DND-41 (cell line): ENCODE measurements at regions not wholly inside any gene's neighbourhood (a gene's known extent, or its start where the extent isn't known, plus 50 kb on each side); places are given as distances from the start of the nearest gene placed in this dataset.

Source experiments
- ATAC-seq: fragments of 200-7000 bp; cut with Tn5 transposase; 3 replicates; pipeline ENCODE4 v1.9.1; 2021; ENCODE audit warnings: low read depth; ENCODE audit not compliant: insufficient read depth
- DNase-seq: peaks from one replicate; pipeline ENCODE4 v3.0.0-alpha.2; 2020
- H2AFZ ChIP-seq: 2 replicates; pipeline ENCODE4 v1.6.0; 2012; ENCODE audit warnings: low read depth, low read length
- H3K27ac ChIP-seq: 2 replicates; pipeline ENCODE4 v1.5.1; 2012; ENCODE audit warnings: low read length, inconsistent platforms
- H3K27me3 ChIP-seq: fragments of 200-600 bp; sonication (generic); 2 replicates; pipeline ENCODE4 v1.6.0; 2012; ENCODE audit warnings: low read length, mild to moderate bottlenecking, inconsistent platforms; ENCODE audit not compliant: insufficient read depth, poor library complexity
- H3K36me3 ChIP-seq: 2 replicates; pipeline ENCODE4 v1.5.1; 2012; ENCODE audit warnings: low read length, inconsistent platforms; ENCODE audit not compliant: insufficient read depth
- H3K4me1 ChIP-seq: 2 replicates; pipeline ENCODE4 v1.5.1; 2012; ENCODE audit warnings: mild to moderate bottlenecking, low read length; ENCODE audit not compliant: insufficient read depth
- H3K4me2 ChIP-seq: 2 replicates; pipeline ENCODE4 v1.6.0; 2012; ENCODE audit warnings: mild to moderate bottlenecking, moderate library complexity, low read length, inconsistent platforms; ENCODE audit not compliant: insufficient read depth
- H3K4me3 ChIP-seq, 2 experiments: fragments of 200-600 bp in 1 of 2; shearing (Covaris generic) in 1 of 2; 2 replicates each; pipeline ENCODE4 v1.5.1; 2012 to 2016; ENCODE audit warnings: inconsistent platforms in 2 of 2, low read length in 2 of 2, mild to moderate bottlenecking in 2 of 2, low read depth in 1 of 2, moderate library complexity in 1 of 2
- H3K79me2 ChIP-seq: 2 replicates; pipeline ENCODE4 v1.6.0; 2012; ENCODE audit warnings: low read length, inconsistent platforms; ENCODE audit not compliant: insufficient read depth
- H3K9ac ChIP-seq: 2 replicates; pipeline ENCODE4 v1.6.0; 2012; ENCODE audit warnings: low read depth, mild to moderate bottlenecking, inconsistent platforms, low read length, moderate library complexity
- H3K9me3 ChIP-seq: 2 replicates; pipeline ENCODE4 v1.5.1; 2012; ENCODE audit warnings: low read length, moderate library complexity, mild to moderate bottlenecking, inconsistent platforms; ENCODE audit not compliant: insufficient read depth, severe bottlenecking
- H4K20me1 ChIP-seq: 2 replicates; pipeline ENCODE4 v1.6.0; 2012; ENCODE audit warnings: low read length; ENCODE audit not compliant: insufficient read depth
- EZH2 ChIP-seq: IDR thresholded peaks from 3 replicates; pipeline ENCODE4 v1.6.1; 2012; ENCODE audit warnings: borderline replicate concordance, low read depth, mild to moderate bottlenecking, moderate library complexity, low read length, inconsistent platforms; ENCODE audit not compliant: severe bottlenecking
- TF ChIP-seq, protein P1 (sequence below): IDR thresholded peaks from 2 replicates; pipeline ENCODE4 v1.5.1; 2012; ENCODE audit warnings: borderline replicate concordance, low read length, moderate library complexity, mild to moderate bottlenecking; ENCODE audit not compliant: poor library complexity, severe bottlenecking; ENCODE audit errors: extremely low read depth

GRCh38 chr13:46961719-46962118, 64.9 kb upstream of the HTR2A start:
- Histone ChIP-seq H3K4me2 (no peak overlapping the region), H3K4me1 (no peaks in the 10 kb centered on the region), H4K20me1 (no peaks in the 10 kb centered on the region), H3K79me2 (no peaks in the 10 kb centered on the region), H3K27me3 (peaks cover 5% of the 10 kb centered on the region), H2AFZ (no peak overlapping the region), H3K9me3 (no peaks in the 10 kb centered on the region), H3K4me3 (no peak overlapping the region), H3K9ac (no peak overlapping the region), H3K36me3 (no peaks in the 10 kb centered on the region), H3K27ac (no peak overlapping the region)
- ATAC-seq (no peak; the same call in 2 of the 3 replicates), DNase-seq (no peak)
- TF ChIP-seq, protein P1, sequence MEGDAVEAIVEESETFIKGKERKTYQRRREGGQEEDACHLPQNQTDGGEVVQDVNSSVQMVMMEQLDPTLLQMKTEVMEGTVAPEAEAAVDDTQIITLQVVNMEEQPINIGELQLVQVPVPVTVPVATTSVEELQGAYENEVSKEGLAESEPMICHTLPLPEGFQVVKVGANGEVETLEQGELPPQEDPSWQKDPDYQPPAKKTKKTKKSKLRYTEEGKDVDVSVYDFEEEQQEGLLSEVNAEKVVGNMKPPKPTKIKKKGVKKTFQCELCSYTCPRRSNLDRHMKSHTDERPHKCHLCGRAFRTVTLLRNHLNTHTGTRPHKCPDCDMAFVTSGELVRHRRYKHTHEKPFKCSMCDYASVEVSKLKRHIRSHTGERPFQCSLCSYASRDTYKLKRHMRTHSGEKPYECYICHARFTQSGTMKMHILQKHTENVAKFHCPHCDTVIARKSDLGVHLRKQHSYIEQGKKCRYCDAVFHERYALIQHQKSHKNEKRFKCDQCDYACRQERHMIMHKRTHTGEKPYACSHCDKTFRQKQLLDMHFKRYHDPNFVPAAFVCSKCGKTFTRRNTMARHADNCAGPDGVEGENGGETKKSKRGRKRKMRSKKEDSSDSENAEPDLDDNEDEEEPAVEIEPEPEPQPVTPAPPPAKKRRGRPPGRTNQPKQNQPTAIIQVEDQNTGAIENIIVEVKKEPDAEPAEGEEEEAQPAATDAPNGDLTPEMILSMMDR: no peak
- no peak for TF ChIP-seq EZH2

- no peak for ATAC-seq
These were observed 57.1 kb upstream of the HTR2A start for GRCh38 chr13:46953941-46954340.

DNA sequence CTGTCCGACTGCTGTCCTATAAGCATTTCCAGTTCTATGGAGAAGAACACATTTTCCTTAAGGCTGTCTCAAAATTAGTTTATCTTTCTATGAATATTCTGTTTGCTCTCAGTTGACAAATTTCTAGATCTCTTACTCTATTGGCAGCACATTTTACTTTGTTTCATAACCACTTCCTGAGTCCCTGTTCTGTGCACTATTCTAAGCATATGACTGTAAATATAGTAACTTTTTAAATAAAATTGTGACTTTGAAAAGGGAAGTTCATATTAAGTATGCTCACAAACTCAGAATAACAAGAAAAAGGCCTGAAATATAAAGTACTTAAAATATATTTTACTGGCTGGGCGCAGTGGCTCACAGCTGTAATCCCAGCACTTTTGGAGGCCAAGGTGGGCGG, 56.5 kb upstream of the HTR2A start:
- no peaks in the 10 kb centered on the region for H3K9me3 ChIP-seq
- H4K20me1 ChIP-seq: no peaks in the 10 kb centered on the region
- no peak overlapping the region for H3K27ac ChIP-seq
- no peaks in the 10 kb centered on the region for H3K36me3 ChIP-seq
- H3K4me2 ChIP-seq: no peak overlapping the region
- H3K79me2 ChIP-seq: no peaks in the 10 kb centered on the region
- DNase-seq: no peak
- H3K4me3 ChIP-seq: no peak overlapping the region
- no peaks in the 10 kb centered on the region for H3K4me1 ChIP-seq
- no peak for ATAC-seq
- TF ChIP-seq, protein P1: no peak
- no peak for TF ChIP-seq EZH2
- H3K9ac ChIP-seq: no peak overlapping the region
- H2AFZ ChIP-seq: no peak overlapping the region
- peaks cover 4% of the 10 kb centered on the region for H3K27me3 ChIP-seq

More at GRCh38 chr13:46953941-46954340, 57.1 kb upstream of the HTR2A start:
- Histone ChIP-seq H3K9me3 (no peaks in the 10 kb centered on the region), H3K79me2 (no peaks in the 10 kb centered on the region), H3K4me3 (no peak overlapping the region), H4K20me1 (no peaks in the 10 kb centered on the region), H2AFZ (no peak overlapping the region), H3K4me1 (no peaks in the 10 kb centered on the region), H3K4me2 (no peak overlapping the region), H3K9ac (no peak overlapping the region), H3K36me3 (no peaks in the 10 kb centered on the region), H3K27ac (no peak overlapping the region), H3K27me3 (peaks cover 4% of the 10 kb centered on the region)
- DNase-seq: no peak
- TF ChIP-seq, protein P1: no peak
- no peak for TF ChIP-seq EZH2

- Histone ChIP-seq H3K4me3 (no peak overlapping the region), H3K79me2 (no peaks in the 10 kb centered on the region), H3K36me3 (no peaks in the 10 kb centered on the region), H3K4me1 (no peaks in the 10 kb centered on the region), H3K4me2 (no peak overlapping the region), H3K27me3 (peaks cover 2% of the 10 kb centered on the region), H3K9me3 (no peaks in the 10 kb centered on the region), H2AFZ (no peak overlapping the region), H4K20me1 (no peaks in the 10 kb centered on the region), H3K9ac (no peak overlapping the region), H3K27ac (no peak overlapping the region)
- ATAC-seq (no peak), DNase-seq (no peak)
- no peak for TF ChIP-seq EZH2
- TF ChIP-seq, protein P1: no peak
These were observed 54.7 kb upstream of the HTR2A start for GRCh38 chr13:46951516-46951915.
